Right ventricle myocardium superior (tissue), 1 donor: ENCODE measurements at regions not wholly inside any gene's neighbourhood (a gene's known extent, or its start where the extent isn't known, plus 50 kb on each side); places are given as distances from the start of the nearest gene placed in this dataset. TPM values are rescaled to one million over a fixed set of nuclear protein-coding genes. Genes with fewer than 3 reads are reported as not detected.
"Not testable (repeated sequence)": the region's sequence is repeated elsewhere in the genome, so short reads cannot be mapped to it uniquely, and the experiment has no call there.

Source experiments
- ATAC-seq: fragments of 200-7000 bp; cut with Tn5 transposase; one replicate; pipeline ENCODE4 v1.9.1; 2020; ENCODE audit warnings: mild to moderate bottlenecking; ENCODE audit not compliant: poor library complexity
- DNase-seq: peaks from one replicate; pipeline ENCODE4 v3.0.0-alpha.2; 2020
- intact Hi-C: fragments of 100-400 bp; cut with DNase I; formaldehyde crosslinking; loops from one replicate; pipeline ENCODE4 v1.11.2; 2022
- microRNA-seq: library from miRNA; unstranded; fragments of <30 nt; microRNA quantifications from one replicate; pipeline ENCODE4 v1.2.0, GENCODE V29; 2020
- donor health status: DM: no; HTN: yes; CAD: no; lungs with severe emphysema.

- intact Hi-C loops, result not testable (repeated sequence)
Observed at GRCh38 chr16:5161888-5162287, 64.3 kb upstream of the EEF2KMT start.

GRCh38 chr16:5160010-5160409 lies 62.4 kb upstream of the EEF2KMT start:
- intact Hi-C loops, ATAC-seq: not testable (repeated sequence)

More at GRCh38 chr16:5161888-5162287, 64.3 kb upstream of the EEF2KMT start:
- DNase-seq, ATAC-seq: not testable (repeated sequence)

GRCh38 chr16:5159537-5159936 lies 61.9 kb upstream of the EEF2KMT start:
- not testable (repeated sequence) for ATAC-seq

More at GRCh38 chr16:5160010-5160409, 62.4 kb upstream of the EEF2KMT start:
- DNase-seq, result not testable (repeated sequence)

GRCh38 chr16:5158494-5158893 lies 60.9 kb upstream of the EEF2KMT start:
- intact Hi-C loops, result no loop called here
- ATAC-seq (no peak), DNase-seq (no peak)

More at GRCh38 chr16:5159537-5159936, 61.9 kb upstream of the EEF2KMT start:
- DNase-seq, intact Hi-C loops: not testable (repeated sequence)

- DNase-seq, ATAC-seq, intact Hi-C loops: not testable (repeated sequence)
Observed at GRCh38 chr16:5156486-5156885, 58.9 kb upstream of the EEF2KMT start.

- intact Hi-C loops, DNase-seq, ATAC-seq: not testable (repeated sequence)
Observed at GRCh38 chr16:5154006-5154405, 56.4 kb upstream of the EEF2KMT start.

GRCh38 chr16:5151409-5151808 lies 53.8 kb upstream of the EEF2KMT start:
- ATAC-seq, DNase-seq, intact Hi-C loops: not testable (repeated sequence)

Small RNA genes lying in the stretch of these regions (microRNA-seq; reads per million reads assigned to microRNA genes)
- not detected for gene MIR8065
